Inflammatory macrophage treated with lipopolysaccharide for 4 hours (primary cell): ENCODE measurements at regions not wholly inside any gene's neighbourhood (a gene's known extent, or its start where the extent isn't known, plus 50 kb on each side); places are given as distances from the start of the nearest gene placed in this dataset.

Experiments
- DNase-seq: peaks from one replicate; pipeline ENCODE4 v3.0.0-alpha.2; 2020

DNA sequence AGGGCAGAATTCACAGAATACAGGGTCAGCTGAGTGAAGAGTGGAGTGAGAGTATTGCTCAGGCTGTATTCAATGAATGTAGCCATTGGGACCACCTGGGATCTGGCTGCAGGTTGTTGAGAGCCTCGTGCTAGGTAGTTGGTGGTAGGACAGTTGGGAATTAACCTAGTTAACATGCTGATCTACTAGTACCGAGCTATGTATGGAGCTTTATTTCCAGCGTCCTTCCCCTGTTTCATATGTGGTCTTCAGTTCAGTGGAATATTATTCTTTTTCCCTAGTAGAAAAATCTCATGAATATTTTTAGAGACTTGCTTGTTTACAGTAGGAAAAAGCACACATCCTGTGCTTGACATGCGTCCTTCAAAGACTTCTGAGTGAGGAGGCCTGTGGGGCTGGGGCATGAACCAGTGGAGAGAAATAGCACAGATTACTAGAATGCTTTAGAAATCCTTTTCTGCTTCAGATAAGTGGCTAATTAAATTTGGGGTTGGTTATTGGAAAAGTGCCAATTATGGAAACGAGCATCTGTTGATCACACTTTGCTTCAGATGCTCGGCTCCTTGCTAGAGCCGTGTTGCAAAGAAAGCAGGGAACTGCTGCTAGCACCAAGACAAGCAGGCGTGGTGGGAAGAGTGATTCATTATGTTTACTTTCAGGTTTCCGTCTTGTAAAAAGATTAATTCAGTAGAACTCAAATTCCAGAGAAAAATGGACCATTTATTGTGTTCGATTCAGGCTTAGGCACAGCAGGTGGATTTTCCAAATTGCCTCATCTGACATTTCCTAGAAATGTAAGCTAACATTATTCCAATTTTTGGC is 53.6 kb downstream of the ARF6 start:
- DNase-seq: no peak

DNA sequence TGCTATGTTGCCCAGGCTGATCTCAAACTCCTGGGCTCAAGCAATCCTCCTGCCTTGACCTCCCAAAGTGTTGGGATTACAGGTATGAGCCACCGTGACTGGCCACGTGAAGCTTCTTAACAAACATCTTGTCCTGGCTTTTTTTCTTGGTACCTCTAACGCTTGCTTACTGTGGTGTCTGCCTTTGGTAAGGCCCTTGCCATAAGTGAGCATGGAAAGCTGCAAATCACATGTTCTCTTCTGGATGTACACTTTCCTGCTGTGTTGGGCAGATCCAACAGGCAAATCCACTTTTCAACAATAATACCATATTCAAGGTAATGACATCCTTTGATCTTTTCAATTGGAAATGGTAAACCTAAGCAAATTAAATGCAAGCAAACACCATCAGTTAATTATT is 54.6 kb downstream of the ARF6 start:
- no peak for DNase-seq

DNA sequence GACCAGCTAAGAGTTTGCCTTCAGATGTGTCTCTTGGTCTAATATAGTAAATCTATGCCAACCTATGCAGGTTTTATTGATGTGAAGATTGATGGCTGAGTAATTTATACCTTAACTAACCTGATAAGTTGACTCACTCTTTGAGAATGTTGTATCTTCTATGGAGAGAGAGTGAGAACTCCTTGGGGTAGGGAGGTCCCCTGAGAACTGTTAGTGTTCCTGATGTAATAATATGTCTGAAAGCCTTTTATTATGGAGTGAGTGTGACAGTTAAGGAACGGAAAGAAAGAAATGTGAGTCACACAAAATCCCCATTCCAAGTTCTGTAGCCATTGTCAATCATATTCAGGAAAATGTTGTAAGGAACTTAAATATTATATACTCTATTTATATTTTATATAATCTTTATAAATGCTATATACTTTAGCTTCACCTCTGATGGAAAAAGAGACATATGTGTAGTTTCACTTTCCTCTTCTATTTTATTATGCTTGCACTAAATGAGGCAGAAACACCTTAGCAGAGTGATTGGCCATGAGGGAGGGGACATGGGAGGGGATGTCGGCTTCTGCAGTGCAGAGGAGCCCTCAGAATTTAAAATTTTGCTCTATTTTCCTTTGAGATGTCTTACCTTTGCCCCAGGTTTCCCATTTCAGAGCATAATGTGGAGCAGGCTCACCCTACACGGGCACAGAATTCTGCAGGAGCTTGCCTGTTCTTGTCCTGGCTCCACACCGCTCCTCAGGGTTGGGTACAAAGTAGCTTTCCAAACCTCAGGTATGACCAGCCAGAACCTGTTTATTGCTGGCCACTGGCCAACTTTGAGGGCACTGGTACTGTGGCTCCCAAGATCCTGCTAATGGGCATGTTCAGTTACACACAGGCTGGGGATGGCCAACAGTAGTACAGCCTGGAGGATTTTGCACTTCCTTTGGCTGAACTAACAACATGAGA is 57.7 kb downstream of the ARF6 start:
- peak; percentile 27 for DNase-seq

DNA sequence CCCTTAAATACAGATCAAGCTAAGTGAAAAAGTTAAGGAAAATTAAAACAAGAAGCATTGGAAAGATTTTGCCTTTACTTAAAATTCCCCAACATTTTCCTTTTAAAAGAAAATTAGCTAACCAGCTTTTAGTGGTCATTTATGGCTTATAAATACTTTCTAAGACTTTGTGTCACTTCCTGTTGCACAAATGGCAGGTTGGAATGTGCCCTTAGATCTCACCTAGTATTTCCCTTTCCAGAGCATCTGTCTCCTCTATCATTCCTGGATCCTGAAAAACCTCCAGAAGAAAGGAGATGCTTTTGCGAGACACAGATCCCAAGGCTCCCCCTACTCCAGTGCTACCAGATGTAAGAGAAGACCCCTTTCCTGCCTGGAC is 58.3 kb downstream of the ARF6 start:
- DNase-seq: no peak

DNA sequence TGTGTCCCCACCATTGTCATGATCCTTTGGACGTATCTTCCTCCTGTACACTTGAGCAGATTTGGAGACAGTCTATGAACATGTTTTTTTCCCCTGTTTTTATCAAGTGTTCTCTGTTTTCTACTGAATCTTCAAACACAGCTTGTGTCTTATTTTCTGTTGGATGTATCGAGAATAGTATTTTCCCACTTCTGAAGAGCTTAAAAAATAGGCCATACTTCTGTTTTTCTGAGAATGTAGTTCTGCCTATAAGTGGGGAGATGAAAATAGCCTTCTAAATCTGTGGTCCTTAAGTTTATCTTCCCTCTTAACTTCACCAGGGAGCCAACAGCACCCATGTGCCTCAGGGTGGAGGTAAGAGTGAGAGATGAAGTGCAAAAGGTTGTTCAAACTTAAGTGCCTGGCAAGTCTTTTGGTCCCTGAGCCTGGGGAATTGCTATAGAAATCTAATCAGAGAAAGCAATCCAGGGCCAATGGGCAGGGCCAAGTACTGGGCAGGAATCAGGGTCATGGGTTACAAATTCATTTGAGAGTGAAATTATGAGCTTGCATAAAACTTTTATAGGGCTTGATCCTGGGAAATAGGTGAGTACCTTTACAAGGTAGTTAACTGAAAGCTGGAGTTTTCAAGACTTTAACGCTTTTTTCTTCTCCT is 58.9 kb downstream of the ARF6 start:
- DNase-seq: no peak

DNA sequence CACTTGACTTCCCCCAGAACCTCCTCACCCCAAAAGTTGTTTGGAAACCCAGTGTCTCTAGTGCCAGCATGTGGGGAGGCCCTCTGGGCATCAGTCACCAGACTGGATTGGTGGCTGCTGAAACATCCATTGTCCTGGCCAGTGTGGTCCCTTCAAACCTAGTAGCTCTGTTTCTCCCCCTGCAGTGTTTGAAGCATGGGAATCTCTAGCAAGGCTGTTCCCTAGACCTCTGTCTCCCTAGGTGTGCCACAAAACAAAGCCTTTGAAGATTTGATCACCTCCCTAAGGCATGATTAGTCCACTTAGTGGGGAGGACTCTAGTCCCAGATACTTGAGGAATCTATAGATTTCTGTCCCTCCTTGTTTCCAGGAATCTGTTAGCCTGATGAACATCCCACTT is 60.3 kb downstream of the ARF6 start:
- no peak for DNase-seq

DNA sequence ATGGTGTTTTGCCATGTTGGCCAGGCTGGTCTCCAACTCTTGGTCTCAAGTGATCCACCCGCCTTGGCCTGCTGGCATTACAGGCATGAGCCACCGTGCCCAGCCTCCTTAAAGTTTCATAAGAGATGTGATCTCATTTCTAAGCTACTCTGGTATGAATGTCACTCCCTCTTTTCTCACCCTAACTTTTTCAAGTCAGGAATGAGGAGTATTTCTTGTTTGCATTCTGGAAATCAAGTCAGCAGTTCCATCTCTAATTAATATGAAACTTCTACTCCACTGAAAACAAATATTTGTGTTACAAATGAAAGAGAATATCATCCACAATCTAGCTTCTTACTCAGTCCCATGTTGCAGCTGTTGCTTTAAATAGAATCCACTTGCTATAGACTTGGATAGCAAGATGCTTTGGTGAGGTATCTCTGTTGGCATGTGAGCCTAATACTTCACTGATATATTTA is 61.3 kb downstream of the ARF6 start:
- DNase-seq: peak; percentile 44

- DNase-seq: no peak
These were observed 62.1 kb downstream of the ARF6 start for GRCh38 chr14:49955024-49955423.

DNA sequence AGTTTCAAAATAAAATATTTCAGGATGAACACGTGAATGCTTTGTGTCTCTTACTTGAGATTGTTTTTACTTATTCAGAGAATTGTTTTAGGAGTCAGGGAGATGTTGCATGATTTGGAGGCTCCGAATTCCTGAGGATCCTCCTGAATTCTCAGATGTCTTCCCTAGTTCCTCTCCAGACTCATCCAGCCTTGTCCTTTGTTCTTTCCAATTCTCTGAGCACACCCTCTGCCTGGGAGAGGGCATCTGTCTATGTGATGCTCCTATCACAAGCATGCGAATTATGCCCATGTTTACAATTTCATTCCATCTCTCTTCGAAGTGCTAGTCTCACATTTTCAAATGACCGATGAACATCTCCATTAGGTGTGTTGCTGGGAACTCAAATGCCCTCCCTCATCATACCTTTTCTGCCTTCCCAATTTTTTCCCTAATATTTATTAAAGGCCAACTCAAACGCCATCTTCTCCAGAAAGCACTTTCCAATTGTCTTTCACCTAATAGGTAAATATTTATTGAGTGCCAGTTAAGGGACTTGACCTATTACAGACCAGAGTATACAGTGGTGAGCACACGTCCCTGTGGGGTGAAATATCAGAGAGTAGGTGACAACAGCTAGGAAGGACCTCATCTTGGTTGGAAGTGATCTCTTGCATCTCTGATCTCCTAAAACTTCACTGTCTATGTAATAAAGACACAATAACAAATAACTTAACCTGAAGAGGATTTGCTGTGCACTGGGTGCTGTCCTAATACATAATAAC is 64.4 kb downstream of the ARF6 start:
- DNase-seq: no peak

GRCh38 chr14:49959822-49960408 is 67.0 kb downstream of the ARF6 start:
- DNase-seq: no peak

DNA sequence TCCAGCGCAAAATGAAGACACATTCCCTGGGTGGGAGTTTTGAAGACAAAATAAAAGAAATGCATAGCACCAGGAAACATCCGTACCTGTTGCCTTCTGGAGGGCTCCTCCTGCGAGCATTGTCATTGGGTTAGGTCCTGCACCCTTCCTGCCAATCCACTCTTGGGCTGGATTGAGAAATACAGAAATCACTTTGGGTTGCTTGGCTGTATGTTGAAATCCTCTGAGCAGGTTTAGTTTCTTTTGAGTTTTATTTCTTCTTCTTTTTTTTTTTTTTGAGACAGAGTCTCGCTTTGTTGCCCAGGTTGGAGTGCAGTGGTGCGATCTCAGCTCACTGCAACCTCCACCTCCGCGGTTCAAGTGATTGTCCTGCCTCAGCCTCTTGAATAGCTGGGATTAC is 67.6 kb downstream of the ARF6 start:
- DNase-seq: no peak

DNA sequence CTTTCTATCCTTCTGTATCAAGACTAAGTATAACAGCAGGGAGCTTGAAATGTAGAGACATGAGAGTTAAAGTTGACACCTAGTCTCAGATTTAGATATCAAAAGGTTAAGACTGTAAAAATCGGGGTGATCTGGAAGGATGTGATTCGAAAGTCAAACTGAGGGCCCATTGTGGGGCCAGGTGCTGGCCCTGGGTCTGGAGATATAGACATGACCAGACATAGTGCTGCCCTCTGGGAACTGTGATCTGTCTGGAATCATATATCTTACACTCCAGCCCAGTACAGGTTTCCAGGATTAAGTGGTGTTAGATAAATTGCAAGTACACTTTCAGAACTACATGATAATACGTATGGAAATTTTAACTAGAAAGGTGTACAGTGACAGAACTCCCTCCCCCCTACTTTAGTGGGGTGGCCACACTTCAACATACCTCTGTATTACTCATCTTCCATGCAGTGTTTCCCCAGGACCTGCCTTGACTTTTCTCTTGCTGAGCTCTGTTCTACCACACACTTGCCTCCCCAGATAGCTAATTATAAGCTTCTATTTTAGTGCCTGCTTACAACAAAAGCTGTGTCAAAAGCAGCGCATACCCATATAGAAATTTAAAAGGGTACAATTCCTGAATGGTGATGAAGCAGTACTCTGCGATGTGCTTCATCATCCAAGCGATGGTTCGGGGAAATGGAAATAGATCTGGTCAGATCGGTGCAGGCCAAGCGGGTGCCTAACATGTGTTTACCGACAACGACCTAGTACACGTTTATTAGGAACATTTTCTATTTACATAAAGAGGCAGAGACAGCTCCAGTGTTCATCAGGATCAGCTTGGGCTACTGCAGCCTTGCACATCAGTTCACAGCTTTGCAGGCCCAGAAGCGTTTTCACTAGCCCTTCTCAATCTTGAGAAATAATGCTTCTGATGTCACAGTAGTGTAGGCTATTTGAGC is 68.7 kb downstream of the ARF6 start:
- no peak for DNase-seq

GRCh38 chr14:49962621-49963020 is 69.7 kb downstream of the ARF6 start:
- no peak for DNase-seq

DNA sequence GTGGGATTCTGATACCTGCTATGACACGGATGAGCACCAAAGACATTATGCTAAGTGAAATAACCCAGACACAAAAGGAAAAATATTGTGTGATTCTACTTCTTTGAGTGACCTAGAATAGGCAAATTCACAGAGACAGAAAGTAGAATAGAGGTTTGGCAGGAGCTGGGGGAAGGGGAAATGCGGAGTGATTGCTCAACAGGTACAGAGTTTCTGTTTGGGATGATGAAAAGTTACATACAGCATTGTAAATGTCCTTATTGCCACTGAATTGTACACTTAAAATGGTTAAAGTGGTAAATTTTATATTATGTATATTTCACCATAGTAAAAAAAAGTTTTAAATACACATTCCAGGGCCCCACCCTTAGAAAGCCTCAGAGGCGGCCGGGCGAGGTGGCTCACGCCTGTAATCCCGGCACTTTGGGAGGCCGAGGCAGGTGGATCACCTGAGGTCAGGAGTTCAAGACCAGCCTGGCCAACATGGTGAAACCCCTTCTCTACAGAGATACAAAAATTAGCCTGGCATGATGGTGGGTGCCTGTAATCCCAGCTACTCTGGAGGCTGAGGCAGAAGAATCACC is 72.3 kb downstream of the ARF6 start:
- DNase-seq: peak; percentile 67

GRCh38 chr14:49966304-49966809 is 73.5 kb downstream of the ARF6 start:
- no peak for DNase-seq

GRCh38 chr14:49966971-49967630 is 74.2 kb downstream of the ARF6 start:
- no peak for DNase-seq

GRCh38 chr14:49969961-49970360 is 77.1 kb downstream of the ARF6 start:
- no peak for DNase-seq

DNA sequence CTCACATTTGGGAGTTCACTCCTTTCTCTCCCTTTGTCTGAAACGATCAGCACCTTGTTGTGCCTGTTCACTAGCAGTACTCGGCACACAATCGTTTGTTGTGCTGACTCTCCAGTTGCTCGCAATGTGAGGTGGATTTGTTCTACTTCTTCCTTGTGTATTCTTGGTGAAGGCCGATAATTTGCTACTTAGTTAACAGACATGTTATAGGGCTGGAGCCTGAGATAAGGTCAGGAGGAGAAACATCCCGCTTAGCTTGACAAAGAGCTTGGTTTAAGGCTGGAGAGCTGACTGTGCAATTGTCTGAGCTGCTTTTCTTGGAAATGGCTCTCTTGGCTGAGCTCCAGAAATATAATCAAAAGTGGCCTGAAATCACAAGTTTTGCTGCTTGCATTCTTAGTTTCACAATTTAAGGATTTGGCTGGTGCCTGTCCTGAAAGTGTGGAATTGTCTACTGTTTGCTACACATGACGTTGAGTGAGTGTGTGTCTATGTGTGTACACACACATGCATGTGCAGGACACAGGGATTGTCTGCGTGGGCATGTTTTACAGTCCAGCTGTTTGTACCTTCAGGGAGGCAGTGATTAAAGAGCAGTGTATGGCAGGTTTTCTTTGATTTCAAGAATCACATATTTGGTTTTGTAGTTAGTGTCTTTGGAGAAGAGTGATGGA is 77.7 kb downstream of the ARF6 start:
- DNase-seq: peak; percentile 40
